ENCODE measurements at regions not wholly inside any gene's neighbourhood (a gene's known extent, or its start where the extent isn't known, plus 50 kb on each side); places are given as distances from the start of the nearest gene placed in this dataset.

GRCh38 chr22:40111451-40111850 lies 66.3 kb upstream of the TNRC6B start (continued):
- TF ChIP-seq MAX (IDR thresholded peaks at IDR 0.05) (no peak), RFX5 (IDR thresholded peaks at IDR 0.05; ENCODE audit: borderline replicate concordance, low read depth, low read length) (no peak), SIRT6 (IDR thresholded peaks at IDR 0.05; ENCODE audit: low read length) (no peak)
